SK-N-SH (cell line): ENCODE measurements at regions not wholly inside any gene's neighbourhood (a gene's known extent, or its start where the extent isn't known, plus 50 kb on each side); places are given as distances from the start of the nearest gene placed in this dataset.

Source experiments
- CTCF ChIA-PET: fragments of 300-600, 350-600 bp; formaldehyde crosslinking; extraction: SDS; loops from one replicate; lab custom pipeline; 2021; lab: Yijun Ruan, JAX
- POLR2A ChIA-PET: fragments of 350-600 bp; sonication (Branson Sonifier 250); formaldehyde crosslinking; extraction: SDS; loops from one replicate; lab custom pipeline; 2020; ENCODE audit warnings: antibody characterized with exemption, inconsistent platforms; lab: Yijun Ruan, JAX
- DNase-seq: peaks from one replicate; pipeline ENCODE4 v3.0.0; 2012
- H2AFZ ChIP-seq: fragments of 200-600 bp; sonication (generic); 2 replicates; pipeline ENCODE4 v1.8.1; 2016; ENCODE audit warnings: antibody characterized with exemption, mild to moderate bottlenecking, low read depth
- H3F3A ChIP-seq: fragments of 200-600 bp; sonication (generic); replicated peaks from 2 replicates; pipeline ENCODE3; 2016; ENCODE audit warnings: antibody characterized with exemption, mild to moderate bottlenecking; ENCODE audit not compliant: insufficient read depth
- H3K27ac ChIP-seq, 2 experiments: fragments of 200-500 bp in 1 of 2; fragments of 200-600 bp in 1 of 2; sonication (Bioruptor generic) in 1 of 2; sonication (generic), shearing (Covaris generic) in 1 of 2; 2 replicates each; pipeline versions ENCODE4 v1.5.1 to v1.6.1; 2014 to 2016; ENCODE audit warnings: low read depth in 2 of 2, inconsistent platforms in 1 of 2, low read length in 1 of 2, mild to moderate bottlenecking in 1 of 2, mixed read lengths in 1 of 2
- H3K27me3 ChIP-seq: fragments of 200-600 bp; sonication (generic), shearing (Covaris generic); 2 replicates; pipeline ENCODE4 v1.6.1; 2016; ENCODE audit warnings: mixed run types; ENCODE audit not compliant: insufficient read depth
- H3K36me3 ChIP-seq, 2 experiments: fragments of 200-500 bp in 1 of 2; fragments of 200-600 bp in 1 of 2; sonication (Bioruptor generic) in 1 of 2; sonication (generic) in 1 of 2; replicated peaks in 1 of 2; 2 replicates each; pipeline versions ENCODE3 to v1.5.1; 2014 to 2016; ENCODE audit warnings: low read length in 1 of 2, mild to moderate bottlenecking in 1 of 2; ENCODE audit not compliant: insufficient read depth in 2 of 2, control insufficient read depth in 1 of 2
- H3K4me1 ChIP-seq, 2 experiments: fragments of 200-500 bp in 1 of 2; fragments of 200-600 bp in 1 of 2; sonication (Bioruptor generic) in 1 of 2; sonication (generic), shearing (Covaris generic) in 1 of 2; 2 replicates each; pipeline versions ENCODE4 v1.5.1 to v1.6.1; 2014 to 2016; ENCODE audit warnings: low read depth in 1 of 2, low read length in 1 of 2, mixed run types in 1 of 2; ENCODE audit not compliant: insufficient read depth in 2 of 2, control insufficient read depth in 1 of 2
- H3K4me2 ChIP-seq: fragments of 200-600 bp; sonication (generic), shearing (Covaris generic); 2 replicates; pipeline ENCODE4 v1.6.1; 2017; ENCODE audit warnings: mixed run types
- H3K4me3 ChIP-seq, 2 experiments: fragments of 200-500 bp in 1 of 2; fragments of 200-600 bp in 1 of 2; sonication (Bioruptor generic) in 1 of 2; sonication (generic), shearing (Covaris generic) in 1 of 2; 2 replicates each; pipeline versions ENCODE4 v1.5.1 to v1.8.1; 2014 to 2016; ENCODE audit warnings: low read depth in 2 of 2, inconsistent platforms in 1 of 2, low read length in 1 of 2, mild to moderate bottlenecking in 1 of 2, mixed read lengths in 1 of 2, moderate library complexity in 1 of 2
- H3K79me2 ChIP-seq: fragments of 200-600 bp; sonication (generic); 2 replicates; pipeline ENCODE4 v1.8.1; 2017; ENCODE audit warnings: mild to moderate bottlenecking; ENCODE audit not compliant: insufficient read depth
- H3K9ac ChIP-seq: fragments of 200-600 bp; sonication (generic); 2 replicates; pipeline ENCODE4 v1.6.1; 2017; ENCODE audit warnings: mixed run types
- H3K9me2 ChIP-seq: fragments of 200-600 bp; sonication (generic); 2 replicates; pipeline ENCODE4 v1.6.1; 2017; ENCODE audit warnings: mixed run types
- H3K9me3 ChIP-seq: fragments of 200-600 bp; sonication (generic); 2 replicates; pipeline ENCODE4 v1.6.1; 2017; ENCODE audit warnings: mixed run types, mild to moderate bottlenecking, moderate library complexity
- H4K20me1 ChIP-seq: fragments of 200-600 bp; sonication (generic); 2 replicates; pipeline ENCODE4 v1.6.1; 2017; ENCODE audit warnings: mild to moderate bottlenecking, mixed run types; ENCODE audit not compliant: insufficient read depth
- EP300 ChIP-seq, 2 experiments: IDR thresholded peaks; 2 replicates each; pipeline versions ENCODE4 v1.4.0 to v1.6.1; 2012; ENCODE audit warnings: borderline replicate concordance in 1 of 2, low read depth in 1 of 2, low read length in 1 of 2
- FOSL2 ChIP-seq: IDR thresholded peaks from 2 replicates; pipeline ENCODE4 v1.4.0; 2012; ENCODE audit warnings: low read depth, mild to moderate bottlenecking, moderate library complexity, borderline replicate concordance
- FOXM1 ChIP-seq: IDR thresholded peaks from 2 replicates; pipeline ENCODE4 v1.4.0; 2012; ENCODE audit warnings: low read depth, mild to moderate bottlenecking
- GATA2 ChIP-seq: sonication (generic); formaldehyde crosslinking; IDR thresholded peaks from 2 replicates; pipeline ENCODE4 v1.5.0; 2020; ENCODE audit warnings: mild to moderate bottlenecking, missing genetic modification reagents
- JUND ChIP-seq: IDR thresholded peaks from 2 replicates; pipeline ENCODE4 v1.4.0; 2012
- MEF2A ChIP-seq: IDR thresholded peaks from 2 replicates; pipeline ENCODE4 v1.4.0; 2012; ENCODE audit warnings: low read depth, borderline replicate concordance
- NFIC ChIP-seq: IDR thresholded peaks from 2 replicates; pipeline ENCODE4 v1.4.0; 2012; ENCODE audit warnings: borderline replicate concordance
- PBX3 ChIP-seq: IDR thresholded peaks from 2 replicates; pipeline ENCODE4; 2012
- POLR2AphosphoS5 ChIP-seq: IDR thresholded peaks from 2 replicates; pipeline ENCODE4 v1.6.1; 2012; ENCODE audit warnings: low read depth, low read length
- RFX5 ChIP-seq: IDR thresholded peaks from 2 replicates; pipeline ENCODE4 v1.6.1; 2012; ENCODE audit warnings: mild to moderate bottlenecking, improper control_type of control experiment, low read length
- SIN3A ChIP-seq: IDR thresholded peaks from 2 replicates; pipeline ENCODE4 v1.6.1; 2012; ENCODE audit warnings: low read depth, mild to moderate bottlenecking, low read length, moderate library complexity, borderline replicate concordance
- TCF12 ChIP-seq: IDR thresholded peaks from 2 replicates; pipeline ENCODE4 v1.4.0; 2012
- TEAD4 ChIP-seq: IDR thresholded peaks from 2 replicates; pipeline ENCODE4 v1.4.0; 2012; ENCODE audit warnings: mild to moderate bottlenecking, borderline replicate concordance; ENCODE audit not compliant: insufficient read depth
- USF1 ChIP-seq: IDR thresholded peaks from 2 replicates; pipeline ENCODE4 v1.4.0; 2012; ENCODE audit warnings: low read depth, borderline replicate concordance
- WGBS: methylation state at CpG from one replicate; pipeline ENCODE4 v1.1.6; 2017; ENCODE audit warnings: low lambda C conversion rate; 5-methylcytosine and 5-hydroxymethylcytosine counted together
- TF ChIP-seq, protein P1 (sequence below): fragments of 150-350 bp; IDR thresholded peaks from 2 replicates; pipeline ENCODE4 v1.6.1; 2017; ENCODE audit warnings: antibody characterized with exemption, low read length, low read depth, borderline replicate concordance

- TF ChIP-seq RFX5 (no peak), EP300 (IDR thresholded peaks at IDR 0.05; ENCODE audit: borderline replicate concordance in 1 of 2, low read depth in 1 of 2, low read length in 1 of 2) (no peak), GATA2 (CRISPR knock-in tag) (no peak)
- TF ChIP-seq, all 33 proteins: peak for 0
These were observed 870.1 kb downstream of the CDH11 start (continued) for GRCh38 chr16:64251742-64252141.

DNA sequence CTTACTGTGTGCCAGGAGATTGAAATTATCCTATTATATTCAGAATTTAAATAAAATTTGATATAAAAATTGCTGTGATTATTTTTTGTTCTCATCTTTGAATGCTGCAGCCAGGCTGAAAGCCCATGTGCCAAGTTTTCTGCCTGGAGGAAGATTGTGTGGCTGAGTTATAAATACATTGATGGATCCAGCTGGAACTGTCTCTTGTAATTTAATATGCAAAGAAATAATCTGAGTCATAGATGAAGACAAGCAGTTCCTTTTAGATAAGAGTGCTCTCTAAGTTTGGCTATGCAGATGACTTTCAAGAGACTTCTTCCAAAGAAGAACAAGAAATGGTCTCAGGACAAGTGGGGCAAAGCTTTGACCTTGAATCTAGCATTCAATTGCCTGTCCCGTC lies 871.0 kb downstream of the CDH11 start:
- peak overlapping the region in 1 of 2 experiments; percentile 13; a peak in 2 of 4 replicates for H3K27ac ChIP-seq
- POLR2A ChIA-PET, result no interaction called here
- no peaks in the 10 kb centered on the region for H3K9me3 ChIP-seq
- no peaks in the 10 kb centered on the region for H3K36me3 ChIP-seq
- no peaks in the 10 kb centered on the region for H4K20me1 ChIP-seq
- no peak overlapping the region for H2AFZ ChIP-seq
- WGBS, result 82% methylated on average over 1 of the region's 1 CpG
- no peaks in the 10 kb centered on the region for H3K27me3 ChIP-seq
- no peak for DNase-seq
- CTCF ChIA-PET, result no interaction called here
- H3K4me1 ChIP-seq, result no peaks in the 10 kb centered on the region; a peak in 1 of 4 replicates
- TF ChIP-seq, protein P1, sequence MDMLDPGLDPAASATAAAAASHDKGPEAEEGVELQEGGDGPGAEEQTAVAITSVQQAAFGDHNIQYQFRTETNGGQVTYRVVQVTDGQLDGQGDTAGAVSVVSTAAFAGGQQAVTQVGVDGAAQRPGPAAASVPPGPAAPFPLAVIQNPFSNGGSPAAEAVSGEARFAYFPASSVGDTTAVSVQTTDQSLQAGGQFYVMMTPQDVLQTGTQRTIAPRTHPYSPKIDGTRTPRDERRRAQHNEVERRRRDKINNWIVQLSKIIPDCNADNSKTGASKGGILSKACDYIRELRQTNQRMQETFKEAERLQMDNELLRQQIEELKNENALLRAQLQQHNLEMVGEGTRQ, result no peak
- TF ChIP-seq TCF12, result peak; percentile 73
- TF ChIP-seq FOXM1, result no peak
- TF ChIP-seq USF1, result no peak
- TF ChIP-seq RFX5, result no peak
- TF ChIP-seq FOSL2, result peak; percentile 68
- peak; percentile 44; the same call in 1 of the 2 replicates for TF ChIP-seq POLR2AphosphoS5
- peak; percentile 72 for TF ChIP-seq NFIC
- peak in 1 of 2 experiments; percentile 50; a peak in 1 of 4 replicates for TF ChIP-seq EP300 (IDR thresholded peaks at IDR 0.05; ENCODE audit: borderline replicate concordance in 1 of 2, low read depth in 1 of 2, low read length in 1 of 2)
- peak; percentile 32; the same call in 1 of the 2 replicates for TF ChIP-seq TEAD4
- peak; percentile 84 for TF ChIP-seq JUND
- TF ChIP-seq SIN3A, result no peak
- peak; percentile 72 for TF ChIP-seq MEF2A
- peak; percentile 89 for TF ChIP-seq PBX3
- H3K4me2 ChIP-seq, result no peak overlapping the region
- no peak overlapping the region for H3K4me3 ChIP-seq
- peaks cover 10% of the 10 kb centered on the region for H3F3A ChIP-seq
- no peaks in the 10 kb centered on the region for H3K79me2 ChIP-seq
- no peaks in the 10 kb centered on the region for H3K9me2 ChIP-seq
- H3K9ac ChIP-seq, result no peak overlapping the region
